ENCODE measurements at regions not wholly inside any gene's neighbourhood (a gene's known extent, or its start where the extent isn't known, plus 50 kb on each side); places are given as distances from the start of the nearest gene placed in this dataset.

- no peak for DNase-seq (ENCODE audit: low spot score)
- no peaks in the 10 kb centered on the region for H4K20me1 ChIP-seq (replicated peaks; ENCODE audit: insufficient read depth)
- H3K9me2 ChIP-seq (ENCODE audit: insufficient read depth), result no peaks in the 10 kb centered on the region
- Mint-ChIP-seq H3K4me3 (no peak overlapping the region), H3K27ac (peak overlapping the region; percentile 35; the same call in 1 of the 2 replicates), H3K4me1 (peaks cover 10% of the 10 kb centered on the region), H3K36me3 (ENCODE audit: low read depth) (peaks cover 1% of the 10 kb centered on the region; the same call in 1 of the 3 replicates), H3K9me3 (peaks cover 10% of the 10 kb centered on the region; the same call in 2 of the 3 replicates), H3K27me3 (ENCODE audit: insufficient read depth, low read depth, poor library complexity) (no peaks in the 10 kb centered on the region)
- H3K79me2 ChIP-seq (replicated peaks; ENCODE audit: insufficient read depth), result no peaks in the 10 kb centered on the region
- no peak for ATAC-seq
- TF ChIP-seq EZH2phosphoT487 (IDR thresholded peaks at IDR 0.05; ENCODE audit: unreplicated experiment) (no peak), ETS1 (IDR thresholded peaks at IDR 0.05) (no peak)
- 0 out of 2 replicates have a peak overlapping the region, but pooled peaks have one; percentile 5 for H2AFZ ChIP-seq
- H3K4me3 ChIP-seq, result no peak overlapping the region
- H3K27me3 ChIP-seq (ENCODE audit: insufficient read depth), result no peaks in the 10 kb centered on the region
- H3F3A ChIP-seq (replicated peaks; ENCODE audit: low read depth), result no peaks in the 10 kb centered on the region
- H3K36me3 ChIP-seq (ENCODE audit: insufficient read depth), result no peaks in the 10 kb centered on the region
- no peak overlapping the region for H3K4me2 ChIP-seq
- no peak overlapping the region for H3K27ac ChIP-seq (ENCODE audit: low read depth)
- no peaks in the 10 kb centered on the region for H3K4me1 ChIP-seq (ENCODE audit: insufficient read depth)
Measured at GRCh38 chr4:135325264-135325663, 1123.7 kb upstream of the PABPC4L start.

GRCh38 chr4:135319685-135320084 is 1118.1 kb upstream of the PABPC4L start:
- no peaks in the 10 kb centered on the region for H3K79me2 ChIP-seq (replicated peaks; ENCODE audit: insufficient read depth)
- Mint-ChIP-seq H3K27me3 (ENCODE audit: insufficient read depth, low read depth, poor library complexity) (no peaks in the 10 kb centered on the region), H3K9me3 (peaks cover 13% of the 10 kb centered on the region; the same call in 2 of the 3 replicates), H3K4me3 (no peak overlapping the region), H3K36me3 (ENCODE audit: low read depth) (peaks cover 10% of the 10 kb centered on the region; the same call in 2 of the 3 replicates), H3K27ac (0 out of 2 replicates have a peak overlapping the region, but pooled peaks have one; percentile 38), H3K4me1 (peaks cover 2% of the 10 kb centered on the region; the same call in 2 of the 3 replicates)
- H3K27me3 ChIP-seq (ENCODE audit: insufficient read depth), result no peaks in the 10 kb centered on the region
- ATAC-seq, result peak; percentile 66
- no peak overlapping the region for H3K4me2 ChIP-seq
- H3F3A ChIP-seq (replicated peaks; ENCODE audit: low read depth), result no peaks in the 10 kb centered on the region
- 0 out of 2 replicates have a peak, but pooled peaks cover 9% of the 10 kb centered on the region for H3K9me2 ChIP-seq (ENCODE audit: insufficient read depth)
- no peaks in the 10 kb centered on the region for H4K20me1 ChIP-seq (replicated peaks; ENCODE audit: insufficient read depth)
- H3K27ac ChIP-seq (ENCODE audit: low read depth), result no peak overlapping the region
- no peak overlapping the region for H3K4me3 ChIP-seq
- no peaks in the 10 kb centered on the region for H3K4me1 ChIP-seq (ENCODE audit: insufficient read depth)
- TF ChIP-seq JUNB (IDR thresholded peaks at IDR 0.05; ENCODE audit: unreplicated experiment), result no peak
- peak; percentile 39 to 60 for TF ChIP-seq CTCF (conservative IDR thresholded peaks at IDR 0.05; ENCODE audit: low read depth in 2 of 2)
- peak; percentile 45 for DNase-seq (ENCODE audit: low spot score)
- peak overlapping the region; percentile 75; the same call in 1 of the 2 replicates for H2AFZ ChIP-seq
- H3K36me3 ChIP-seq (ENCODE audit: insufficient read depth), result no peaks in the 10 kb centered on the region

- Histone ChIP-seq H3F3A (replicated peaks; ENCODE audit: low read depth) (no peaks in the 10 kb centered on the region), H2AFZ (no peak overlapping the region), H3K79me2 (replicated peaks; ENCODE audit: insufficient read depth) (no peaks in the 10 kb centered on the region), H3K9me2 (ENCODE audit: insufficient read depth) (0 out of 2 replicates have a peak, but pooled peaks cover 9% of the 10 kb centered on the region), H3K4me1 (ENCODE audit: insufficient read depth) (no peaks in the 10 kb centered on the region), H3K36me3 (ENCODE audit: insufficient read depth) (no peaks in the 10 kb centered on the region), H3K27me3 (ENCODE audit: insufficient read depth) (no peaks in the 10 kb centered on the region), H4K20me1 (replicated peaks; ENCODE audit: insufficient read depth) (no peaks in the 10 kb centered on the region), H3K4me3 (no peak overlapping the region), H3K27ac (ENCODE audit: low read depth) (no peak overlapping the region), H3K4me2 (no peak overlapping the region)
- peaks cover 9% of the 10 kb centered on the region; the same call in 2 of the 3 replicates for H3K9me3 Mint-ChIP-seq
- H3K27me3 Mint-ChIP-seq (ENCODE audit: insufficient read depth, low read depth, poor library complexity), result peaks cover 1% of the 10 kb centered on the region
- no peak overlapping the region for H3K27ac Mint-ChIP-seq
- ATAC-seq, result no peak
- H3K4me3 Mint-ChIP-seq, result no peak overlapping the region
- peaks cover 10% of the 10 kb centered on the region; the same call in 2 of the 3 replicates for H3K36me3 Mint-ChIP-seq (ENCODE audit: low read depth)
- no peaks in the 10 kb centered on the region for H3K4me1 Mint-ChIP-seq
- DNase-seq (ENCODE audit: low spot score), result no peak
- TF ChIP-seq JUNB (IDR thresholded peaks at IDR 0.05; ENCODE audit: unreplicated experiment) (no peak), ETS1 (IDR thresholded peaks at IDR 0.05) (no peak), CTCF (conservative IDR thresholded peaks at IDR 0.05; ENCODE audit: low read depth in 2 of 2) (no peak)
Measured at GRCh38 chr4:135316266-135316779, 1114.7 kb upstream of the PABPC4L start.
